HEK293 (cell line): ENCODE measurements at regions not wholly inside any gene's neighbourhood (a gene's known extent, or its start where the extent isn't known, plus 50 kb on each side); places are given as distances from the start of the nearest gene placed in this dataset.

Experiments used
- CTCF ChIP-seq: fragments of 450-650 bp; formaldehyde crosslinking; IDR thresholded peaks from 2 replicates; pipeline ENCODE4 v1.5.1; 2016; ENCODE audit warnings: missing biosample characterization, missing genetic modification characterization
- GLI4 ChIP-seq: fragments of 450-650 bp; formaldehyde crosslinking; IDR thresholded peaks from 2 replicates; pipeline ENCODE4 v1.5.1; 2016; ENCODE audit warnings: missing biosample characterization, missing genetic modification characterization
- KLF8 ChIP-seq: fragments of 450-650 bp; formaldehyde crosslinking; IDR thresholded peaks from 2 replicates; pipeline ENCODE4 v1.5.1; 2016; ENCODE audit warnings: missing biosample characterization, missing genetic modification characterization
- ZNF132 ChIP-seq: fragments of 450-650 bp; formaldehyde crosslinking; IDR thresholded peaks from 2 replicates; pipeline ENCODE4 v1.5.1; 2017; ENCODE audit warnings: missing biosample characterization, missing genetic modification characterization, borderline replicate concordance
- ZNF148 ChIP-seq: fragments of 450-650 bp; formaldehyde crosslinking; IDR thresholded peaks from 2 replicates; pipeline ENCODE4 v1.5.0; 2017; ENCODE audit warnings: missing biosample characterization, missing genetic modification characterization, borderline replicate concordance
- ZNF335 ChIP-seq: fragments of 450-650 bp; formaldehyde crosslinking; conservative IDR thresholded peaks from 2 replicates; pipeline ENCODE4 v1.5.1; 2016; ENCODE audit warnings: missing biosample characterization, missing genetic modification characterization
- ZNF391 ChIP-seq: fragments of 450-650 bp; formaldehyde crosslinking; IDR thresholded peaks from 2 replicates; pipeline ENCODE4 v1.5.1; 2016; ENCODE audit warnings: low read depth, missing biosample characterization, missing genetic modification characterization, borderline replicate concordance
- ZNF521 ChIP-seq: fragments of 450-650 bp; formaldehyde crosslinking; IDR thresholded peaks from 2 replicates; pipeline ENCODE4 v1.5.1; 2017; ENCODE audit warnings: missing biosample characterization, mild to moderate bottlenecking, missing genetic modification characterization
- ZNF645 ChIP-seq: fragments of 450-650 bp; formaldehyde crosslinking; IDR thresholded peaks from 2 replicates; pipeline ENCODE4; 2016; ENCODE audit warnings: missing biosample characterization, missing genetic modification characterization

- TF ChIP-seq ZNF645 (tag by site-specific recombination) (no peak), CTCF (no peak), ZNF335 (tag by site-specific recombination) (no peak), ZNF391 (tag by site-specific recombination) (no peak), GLI4 (no peak), KLF8 (tag by site-specific recombination) (no peak), ZNF148 (tag by site-specific recombination) (no peak), ZNF521 (no peak), ZNF132 (tag by site-specific recombination) (no peak)
Observed at GRCh38 chr1:104125266-104125665, 375.6 kb downstream of the AMY1C start.
